DND-41 (cell line): ENCODE measurements at regions not wholly inside any gene's neighbourhood (a gene's known extent, or its start where the extent isn't known, plus 50 kb on each side); places are given as distances from the start of the nearest gene placed in this dataset.

Source experiments
- ATAC-seq: fragments of 200-7000 bp; cut with Tn5 transposase; 3 replicates; pipeline ENCODE4 v1.9.1; 2021; ENCODE audit warnings: low read depth; ENCODE audit not compliant: insufficient read depth
- DNase-seq: peaks from one replicate; pipeline ENCODE4 v3.0.0-alpha.2; 2020
- H2AFZ ChIP-seq: 2 replicates; pipeline ENCODE4 v1.6.0; 2012; ENCODE audit warnings: low read depth, low read length
- H3K27ac ChIP-seq: 2 replicates; pipeline ENCODE4 v1.5.1; 2012; ENCODE audit warnings: low read length, inconsistent platforms
- H3K27me3 ChIP-seq: fragments of 200-600 bp; sonication (generic); 2 replicates; pipeline ENCODE4 v1.6.0; 2012; ENCODE audit warnings: low read length, mild to moderate bottlenecking, inconsistent platforms; ENCODE audit not compliant: insufficient read depth, poor library complexity
- H3K36me3 ChIP-seq: 2 replicates; pipeline ENCODE4 v1.5.1; 2012; ENCODE audit warnings: low read length, inconsistent platforms; ENCODE audit not compliant: insufficient read depth
- H3K4me1 ChIP-seq: 2 replicates; pipeline ENCODE4 v1.5.1; 2012; ENCODE audit warnings: mild to moderate bottlenecking, low read length; ENCODE audit not compliant: insufficient read depth
- H3K4me2 ChIP-seq: 2 replicates; pipeline ENCODE4 v1.6.0; 2012; ENCODE audit warnings: mild to moderate bottlenecking, moderate library complexity, low read length, inconsistent platforms; ENCODE audit not compliant: insufficient read depth
- H3K4me3 ChIP-seq, 2 experiments: fragments of 200-600 bp in 1 of 2; shearing (Covaris generic) in 1 of 2; 2 replicates each; pipeline ENCODE4 v1.5.1; 2012 to 2016; ENCODE audit warnings: inconsistent platforms in 2 of 2, low read length in 2 of 2, mild to moderate bottlenecking in 2 of 2, low read depth in 1 of 2, moderate library complexity in 1 of 2
- H3K79me2 ChIP-seq: 2 replicates; pipeline ENCODE4 v1.6.0; 2012; ENCODE audit warnings: low read length, inconsistent platforms; ENCODE audit not compliant: insufficient read depth
- H3K9ac ChIP-seq: 2 replicates; pipeline ENCODE4 v1.6.0; 2012; ENCODE audit warnings: low read depth, mild to moderate bottlenecking, inconsistent platforms, low read length, moderate library complexity
- H3K9me3 ChIP-seq: 2 replicates; pipeline ENCODE4 v1.5.1; 2012; ENCODE audit warnings: low read length, moderate library complexity, mild to moderate bottlenecking, inconsistent platforms; ENCODE audit not compliant: insufficient read depth, severe bottlenecking
- H4K20me1 ChIP-seq: 2 replicates; pipeline ENCODE4 v1.6.0; 2012; ENCODE audit warnings: low read length; ENCODE audit not compliant: insufficient read depth
- CTCF ChIP-seq: IDR thresholded peaks from 2 replicates; pipeline ENCODE4 v1.5.1; 2012; ENCODE audit warnings: borderline replicate concordance, low read length, moderate library complexity, mild to moderate bottlenecking; ENCODE audit not compliant: poor library complexity, severe bottlenecking; ENCODE audit errors: extremely low read depth
- EZH2 ChIP-seq: IDR thresholded peaks from 3 replicates; pipeline ENCODE4 v1.6.1; 2012; ENCODE audit warnings: borderline replicate concordance, low read depth, mild to moderate bottlenecking, moderate library complexity, low read length, inconsistent platforms; ENCODE audit not compliant: severe bottlenecking

GRCh38 chr4:60250657-60251056 is 949.5 kb upstream of the ADGRL3 start:
- H3K4me3 ChIP-seq: no peak overlapping the region
- no peaks in the 10 kb centered on the region for H3K9me3 ChIP-seq
- no peak overlapping the region for H3K9ac ChIP-seq
- H3K4me2 ChIP-seq: no peak overlapping the region
- no peaks in the 10 kb centered on the region for H3K36me3 ChIP-seq
- H3K27ac ChIP-seq: no peak overlapping the region
- no peak for DNase-seq
- H3K4me1 ChIP-seq: no peaks in the 10 kb centered on the region
- H3K27me3 ChIP-seq: no peaks in the 10 kb centered on the region
- no peak overlapping the region for H2AFZ ChIP-seq
- no peak for ATAC-seq
- no peaks in the 10 kb centered on the region for H3K79me2 ChIP-seq
- no peak for TF ChIP-seq EZH2
- TF ChIP-seq CTCF: no peak
- no peaks in the 10 kb centered on the region for H4K20me1 ChIP-seq

- no peak overlapping the region for H2AFZ ChIP-seq
- H3K36me3 ChIP-seq: no peaks in the 10 kb centered on the region
- H3K9ac ChIP-seq: no peak overlapping the region
- TF ChIP-seq CTCF: no peak
- TF ChIP-seq EZH2: no peak
- no peaks in the 10 kb centered on the region for H3K27me3 ChIP-seq
- no peak for ATAC-seq
- H3K9me3 ChIP-seq: no peaks in the 10 kb centered on the region
- no peaks in the 10 kb centered on the region for H3K4me1 ChIP-seq
- DNase-seq: no peak
- no peak overlapping the region for H3K4me3 ChIP-seq
- H4K20me1 ChIP-seq: no peaks in the 10 kb centered on the region
- no peaks in the 10 kb centered on the region for H3K79me2 ChIP-seq
- H3K27ac ChIP-seq: no peak overlapping the region
- no peak overlapping the region for H3K4me2 ChIP-seq
These were observed 940.3 kb upstream of the ADGRL3 start for GRCh38 chr4:60259781-60260180.

GRCh38 chr4:60266505-60266904 is 933.6 kb upstream of the ADGRL3 start:
- Histone ChIP-seq H3K27me3 (no peaks in the 10 kb centered on the region), H3K4me2 (no peak overlapping the region), H2AFZ (no peak overlapping the region), H3K27ac (no peak overlapping the region), H4K20me1 (no peaks in the 10 kb centered on the region), H3K4me1 (no peaks in the 10 kb centered on the region), H3K4me3 (no peak overlapping the region), H3K36me3 (no peaks in the 10 kb centered on the region), H3K9ac (no peak overlapping the region), H3K9me3 (no peaks in the 10 kb centered on the region), H3K79me2 (no peaks in the 10 kb centered on the region)
- TF ChIP-seq CTCF: no peak
- TF ChIP-seq EZH2: no peak
- ATAC-seq (no peak), DNase-seq (no peak)

- Histone ChIP-seq H3K9me3 (no peaks in the 10 kb centered on the region), H3K9ac (no peak overlapping the region), H3K4me1 (no peaks in the 10 kb centered on the region), H3K79me2 (no peaks in the 10 kb centered on the region), H3K27ac (no peak overlapping the region), H3K4me2 (no peak overlapping the region), H3K36me3 (no peaks in the 10 kb centered on the region), H4K20me1 (no peaks in the 10 kb centered on the region), H3K27me3 (no peaks in the 10 kb centered on the region), H2AFZ (no peak overlapping the region), H3K4me3 (no peak overlapping the region)
- ATAC-seq: no peak
- TF ChIP-seq EZH2 (no peak), CTCF (no peak)
- DNase-seq: no peak
These were observed 903.7 kb upstream of the ADGRL3 start for GRCh38 chr4:60296386-60296785.
